ENCODE measurements at regions not wholly inside any gene's neighbourhood (a gene's known extent, or its start where the extent isn't known, plus 50 kb on each side); places are given as distances from the start of the nearest gene placed in this dataset.
A peak's percentile ranks its signal among the peaks of the same experiment; 100 is the strongest.

DNA sequence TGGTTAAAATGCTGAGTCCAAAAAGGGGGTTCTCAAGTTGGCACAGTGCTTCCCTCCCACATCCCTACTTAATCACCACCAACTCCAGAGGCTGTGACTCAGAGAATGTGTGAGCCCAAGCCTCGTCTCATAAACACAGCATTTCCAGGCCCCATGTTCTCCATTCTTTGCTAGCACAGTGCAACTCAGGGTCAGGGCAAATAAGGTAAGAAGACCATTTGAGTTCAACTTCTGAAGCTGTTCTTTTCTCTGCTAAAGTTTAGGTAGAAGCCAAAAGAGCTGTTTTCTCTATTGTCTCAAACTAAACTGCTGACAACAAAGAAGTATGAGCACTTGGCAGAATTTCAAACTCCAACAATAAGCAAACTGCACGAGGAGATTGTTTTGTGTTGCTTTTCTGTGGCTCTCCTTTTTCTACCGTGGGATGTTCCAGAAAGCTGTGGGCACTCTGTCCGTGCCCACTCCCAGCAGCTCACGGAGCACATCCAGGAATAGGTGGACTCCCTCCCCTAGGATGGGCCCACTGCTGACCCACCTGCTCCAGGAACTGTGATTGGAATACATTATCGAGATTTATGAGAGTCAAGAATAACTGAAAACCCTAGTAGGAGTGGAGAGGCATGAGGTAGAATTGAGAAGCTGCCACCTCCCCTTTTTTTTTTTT lies 494.3 kb downstream of the COG6 start:
- DNase-seq = peak; percentile 64

DNA sequence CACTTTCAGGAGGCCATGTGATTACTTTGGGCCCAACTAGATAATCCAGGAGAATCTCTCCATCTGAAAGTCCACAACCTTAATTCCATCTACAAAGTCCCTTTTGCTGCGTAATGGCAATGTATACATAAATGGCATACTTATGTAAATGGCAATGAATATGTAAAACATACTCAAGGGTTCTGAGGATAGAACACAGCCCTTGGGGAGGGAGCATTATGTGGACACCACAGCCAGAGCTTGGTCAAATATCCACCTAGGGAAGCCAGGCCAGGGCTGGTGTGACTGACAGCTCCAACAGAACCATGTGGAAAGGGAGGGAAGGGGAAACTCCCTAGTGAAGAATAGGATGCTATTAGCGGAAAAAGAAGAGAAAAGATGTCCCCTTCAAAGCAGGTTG lies 496.2 kb downstream of the COG6 start:
- DNase-seq = no peak

DNA sequence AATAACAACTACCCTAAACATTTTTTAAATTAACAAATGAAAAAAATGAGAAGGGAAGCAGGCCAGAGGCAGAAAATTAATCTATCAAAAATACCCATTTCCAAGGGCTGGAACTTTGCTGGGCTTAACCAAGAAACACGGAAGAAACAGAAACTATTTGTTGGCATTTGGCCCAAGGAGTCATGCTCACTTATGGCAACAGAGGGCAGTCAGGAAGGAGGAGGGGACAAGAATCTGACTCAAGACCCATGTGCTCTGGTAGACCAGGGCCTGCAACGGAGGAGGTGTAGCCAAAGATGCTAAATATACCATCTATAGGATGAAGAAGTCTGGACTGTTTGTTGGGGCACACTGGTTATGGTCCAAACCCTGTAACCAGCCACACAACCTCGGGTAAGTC lies 496.7 kb downstream of the COG6 start:
- DNase-seq = peak; percentile 76

GRCh38 chr13:40152922-40153321 lies 497.5 kb downstream of the COG6 start:
- no peak for DNase-seq

DNA sequence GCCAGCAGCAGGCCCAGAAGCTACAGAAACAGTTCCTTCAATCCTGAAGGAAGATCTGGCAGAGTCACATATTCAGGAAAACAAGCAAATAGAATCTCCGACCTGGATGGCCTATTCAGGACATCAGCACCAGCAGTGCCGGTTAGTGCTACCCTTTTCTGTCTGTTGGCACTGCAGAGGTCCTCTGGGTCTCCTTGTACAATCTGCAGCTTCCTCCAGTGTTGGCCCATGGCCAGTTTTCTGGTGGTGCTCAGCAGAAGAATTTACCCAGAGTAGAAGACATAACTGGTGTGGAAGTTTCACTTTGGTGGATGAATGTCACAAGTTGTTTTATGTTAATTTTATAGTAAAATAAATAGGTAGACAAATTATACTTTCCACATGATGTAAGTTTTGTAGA lies 498.1 kb downstream of the COG6 start:
- no peak for DNase-seq

GRCh38 chr13:40155201-40155600 lies 499.7 kb downstream of the COG6 start:
- DNase-seq = no peak

GRCh38 chr13:40158218-40158617 lies 502.8 kb downstream of the COG6 start:
- DNase-seq = no peak

GRCh38 chr13:40158757-40159156 lies 503.3 kb downstream of the COG6 start:
- no peak for DNase-seq

GRCh38 chr13:40159736-40160135 lies 504.3 kb downstream of the COG6 start:
- DNase-seq = no peak

DNA sequence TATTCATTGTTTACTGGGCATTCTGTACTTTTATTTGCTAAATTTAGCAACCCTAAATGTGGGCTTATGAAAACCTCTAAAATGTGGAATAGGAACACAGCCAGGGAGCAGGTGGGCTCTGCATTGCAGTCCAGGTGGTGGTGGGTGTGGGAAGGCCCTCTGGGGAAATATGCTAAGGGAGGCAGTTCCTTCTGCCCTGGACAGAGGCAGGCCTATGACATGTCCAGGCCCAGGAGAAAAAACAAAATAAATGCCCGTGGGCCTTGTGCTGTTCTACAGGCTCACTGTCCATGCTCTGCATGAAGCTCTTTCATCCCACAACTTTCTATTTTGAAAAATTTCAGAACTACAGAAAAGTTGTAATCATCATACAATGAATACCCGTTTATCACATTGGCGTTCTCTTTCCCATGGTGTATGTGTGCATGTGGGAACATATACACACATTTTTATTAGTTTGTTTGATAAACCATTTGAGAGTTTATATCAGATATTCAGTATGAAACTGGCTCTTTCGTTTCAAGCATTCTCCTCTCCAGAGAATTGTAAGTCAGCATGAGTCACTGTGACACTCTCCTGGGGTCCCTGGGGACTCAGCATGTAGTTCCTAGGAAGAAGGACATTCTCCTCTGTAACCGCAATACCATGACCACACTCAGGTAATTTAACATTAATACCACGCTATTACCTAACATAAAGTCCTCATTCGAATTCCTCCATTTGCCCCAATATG lies 505.3 kb downstream of the COG6 start:
- peak; percentile 49 for DNase-seq

GRCh38 chr13:40161351-40161810 lies 505.1 kb downstream of the FOXO1 start:
- DNase-seq = no peak

DNA sequence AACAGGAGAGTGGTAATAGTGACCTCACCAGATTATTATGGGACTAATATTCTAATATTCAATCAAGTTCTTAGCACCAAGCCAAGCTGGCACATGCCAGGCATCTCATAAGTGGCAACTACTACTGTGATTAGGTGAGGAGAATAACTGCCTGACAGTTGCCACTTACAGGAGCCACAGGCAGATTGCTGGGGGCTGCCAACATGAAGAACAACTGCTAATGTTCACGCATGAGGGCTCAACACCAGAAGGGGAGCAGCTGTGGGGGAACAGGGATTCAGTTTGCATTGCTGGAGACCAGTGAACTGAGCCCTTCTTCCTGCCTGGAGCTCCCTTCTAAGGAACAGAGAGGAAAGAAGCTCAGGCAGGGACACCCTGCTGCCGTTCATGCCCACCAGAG lies 504.5 kb downstream of the FOXO1 start:
- DNase-seq = no peak

GRCh38 chr13:40163066-40164000 lies 503.1 kb downstream of the FOXO1 start:
- no peak for DNase-seq

- no peak for DNase-seq
These were observed 502.3 kb downstream of the FOXO1 start for GRCh38 chr13:40164133-40164532.

DNA sequence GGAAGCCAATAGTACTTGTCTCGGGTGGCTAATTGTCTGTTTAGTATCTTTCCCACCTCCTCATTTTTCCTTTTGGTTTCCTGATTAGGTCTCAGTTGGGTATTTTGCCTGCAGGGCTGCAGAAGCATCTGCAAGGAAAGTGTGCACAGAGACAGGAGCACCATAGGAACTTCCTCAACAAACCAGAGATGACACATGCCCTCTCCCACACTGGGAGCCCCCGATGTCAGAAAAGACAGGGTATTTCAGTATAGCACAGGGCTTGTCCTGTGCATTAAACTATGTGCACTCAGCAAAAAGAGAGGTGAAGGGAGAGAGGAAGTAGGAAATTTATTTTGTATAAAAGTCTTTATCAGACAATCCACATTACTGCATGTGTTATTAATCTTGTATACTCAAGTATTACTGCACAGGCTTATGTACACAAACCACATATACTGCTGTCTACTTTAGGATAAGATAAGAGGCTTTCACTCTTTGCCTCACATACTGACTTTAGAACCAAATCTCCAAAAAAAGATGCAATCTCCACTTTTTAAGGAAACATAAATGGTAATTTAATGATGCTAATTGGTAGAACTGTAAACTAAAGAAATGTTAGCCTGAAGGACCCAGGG lies 501.0 kb downstream of the FOXO1 start:
- DNase-seq = no peak

DNA sequence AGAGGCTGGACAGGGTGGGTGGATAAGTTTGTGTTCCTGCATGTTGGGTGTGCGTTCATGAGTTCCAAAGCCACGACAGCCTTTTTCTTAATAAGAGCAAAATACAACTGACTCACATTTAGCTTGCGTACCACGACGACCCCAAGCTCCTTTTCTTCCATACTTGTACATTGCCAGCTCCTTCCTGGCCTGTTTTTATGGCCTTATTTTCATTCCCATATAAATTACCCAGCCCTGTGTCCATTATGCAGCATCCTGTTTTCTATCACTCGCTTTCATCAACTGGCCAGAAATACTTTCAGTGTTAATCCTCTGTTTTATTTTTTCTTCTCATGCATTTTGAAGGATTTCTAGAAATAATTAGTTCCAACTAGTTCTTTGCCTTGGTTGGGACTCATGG lies 499.1 kb downstream of the FOXO1 start:
- no peak for DNase-seq

- no peak for DNase-seq
These were observed 497.8 kb downstream of the FOXO1 start for GRCh38 chr13:40168425-40169166.

DNA sequence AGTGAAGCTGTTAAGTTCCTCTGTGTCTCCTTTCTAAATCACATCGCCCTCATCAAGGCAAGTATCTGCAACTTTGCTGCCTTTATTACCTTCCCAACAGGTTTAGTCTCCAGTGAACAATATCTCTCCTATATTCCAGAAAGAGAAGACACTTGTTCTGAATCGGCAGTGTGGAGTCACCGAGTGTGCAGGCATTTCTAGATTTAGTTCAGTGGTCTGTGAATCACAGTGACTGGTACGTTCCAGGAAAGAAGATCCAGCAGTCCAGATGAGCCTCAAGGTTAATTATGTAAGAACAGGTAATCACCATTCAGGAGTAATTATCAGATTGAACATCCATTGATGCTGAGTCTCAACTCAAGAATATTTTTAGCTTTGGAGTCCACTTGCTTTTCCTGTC lies 497.0 kb downstream of the FOXO1 start:
- no peak for DNase-seq

- DNase-seq = no peak
These were observed 496.4 kb downstream of the FOXO1 start for GRCh38 chr13:40170091-40170490.

DNA sequence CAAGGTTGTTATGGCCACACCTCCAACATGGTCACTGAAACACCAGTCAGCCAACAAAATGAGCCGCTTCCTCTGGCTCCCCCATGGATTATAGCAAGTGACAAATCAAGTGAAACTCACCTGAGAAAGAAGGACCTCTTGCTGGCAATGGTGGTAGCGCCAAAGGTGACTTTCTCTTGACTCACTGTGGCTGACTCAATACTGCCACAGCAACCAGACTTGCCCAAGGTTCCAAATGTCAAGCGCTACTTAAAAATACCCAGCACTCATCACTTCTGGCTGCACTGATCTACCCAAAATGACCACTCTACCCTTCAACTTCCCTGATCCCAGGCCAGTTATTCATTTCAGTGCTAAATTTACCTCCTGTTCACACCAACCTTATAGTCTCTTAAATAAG lies 495.5 kb downstream of the FOXO1 start:
- no peak for DNase-seq

- no peak for DNase-seq
These were observed 494.9 kb downstream of the FOXO1 start for GRCh38 chr13:40171566-40171965.

DNA sequence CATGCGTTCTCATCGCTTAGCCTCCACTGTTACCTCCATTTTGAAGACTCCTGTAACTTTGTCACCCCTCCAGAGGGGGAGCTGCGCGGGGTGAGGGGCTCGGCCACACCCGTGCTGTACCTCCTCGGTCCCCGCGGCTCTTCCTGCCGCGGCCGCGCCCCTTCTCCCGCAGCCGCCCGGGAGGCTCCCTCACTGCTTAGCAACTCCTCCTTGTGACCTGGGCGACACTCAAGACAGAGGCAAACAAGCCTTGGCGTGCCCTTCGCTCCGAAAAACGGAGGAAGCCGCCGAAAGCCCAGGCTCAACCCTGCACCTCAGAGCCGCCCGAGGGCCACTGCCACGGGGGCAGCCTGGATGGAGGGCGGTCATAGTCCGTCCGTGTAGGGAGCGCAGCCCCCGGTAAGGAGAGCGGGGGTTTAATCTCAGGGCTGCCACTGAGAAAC lies 494.3 kb downstream of the FOXO1 start:
- no peak for DNase-seq

Measured in fibroblast of skin of back (primary cell).